SHP77 treated with DMSO at 0.1 percent for 48 hours (cell line): ENCODE measurements at regions not wholly inside any gene's neighbourhood (a gene's known extent, or its start where the extent isn't known, plus 50 kb on each side); places are given as distances from the start of the nearest gene placed in this dataset.
A peak's percentile ranks its signal among the peaks of the same experiment; 100 is the strongest.

ENCODE experiments used
- DNase-seq: peaks from one replicate; lab custom pipeline; 2025; lab: John Stamatoyannopoulos, UW

DNA sequence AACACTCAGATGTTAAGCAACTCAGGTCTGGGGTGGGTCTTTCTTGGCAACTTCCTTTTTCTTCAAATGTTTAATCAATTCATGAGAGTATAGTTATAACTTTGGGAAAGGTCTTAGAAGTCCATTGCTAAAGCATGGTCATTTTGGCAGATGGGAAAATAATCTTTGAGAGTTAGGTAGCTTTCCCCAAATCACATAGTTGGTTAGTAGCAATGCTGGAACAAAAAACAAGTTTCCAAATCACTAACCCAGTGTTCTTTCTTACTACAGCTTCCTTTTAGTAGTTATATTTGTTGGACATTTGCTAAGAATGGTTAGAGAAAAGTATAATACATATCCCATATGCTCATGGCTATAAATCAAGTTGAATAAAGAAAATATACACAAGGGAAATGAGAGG lies 185.2 kb upstream of the SLC14A2 start:
- no peak for DNase-seq

DNA sequence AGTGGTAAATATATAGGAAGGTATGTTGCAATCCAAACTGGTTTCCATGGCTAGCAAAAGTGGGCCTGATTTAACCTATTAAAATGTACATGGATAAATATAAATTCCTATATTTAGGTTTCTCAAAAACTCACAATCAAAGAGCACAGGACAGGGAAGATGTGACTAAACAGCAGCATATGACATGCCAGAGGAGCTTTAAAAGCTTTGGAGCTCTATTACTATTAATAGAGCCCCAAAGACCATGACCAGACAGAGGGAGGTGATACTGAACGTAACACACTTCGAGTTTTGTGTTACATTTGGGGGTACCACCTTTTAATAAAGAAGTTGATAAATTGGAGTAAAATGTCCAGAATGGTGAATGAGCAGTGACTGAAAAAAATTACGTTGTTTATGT lies 179.5 kb upstream of the SLC14A2 start:
- no peak for DNase-seq

- DNase-seq, result no peak
These were observed 177.9 kb upstream of the SLC14A2 start for GRCh38 chr18:45437366-45437765.

DNA sequence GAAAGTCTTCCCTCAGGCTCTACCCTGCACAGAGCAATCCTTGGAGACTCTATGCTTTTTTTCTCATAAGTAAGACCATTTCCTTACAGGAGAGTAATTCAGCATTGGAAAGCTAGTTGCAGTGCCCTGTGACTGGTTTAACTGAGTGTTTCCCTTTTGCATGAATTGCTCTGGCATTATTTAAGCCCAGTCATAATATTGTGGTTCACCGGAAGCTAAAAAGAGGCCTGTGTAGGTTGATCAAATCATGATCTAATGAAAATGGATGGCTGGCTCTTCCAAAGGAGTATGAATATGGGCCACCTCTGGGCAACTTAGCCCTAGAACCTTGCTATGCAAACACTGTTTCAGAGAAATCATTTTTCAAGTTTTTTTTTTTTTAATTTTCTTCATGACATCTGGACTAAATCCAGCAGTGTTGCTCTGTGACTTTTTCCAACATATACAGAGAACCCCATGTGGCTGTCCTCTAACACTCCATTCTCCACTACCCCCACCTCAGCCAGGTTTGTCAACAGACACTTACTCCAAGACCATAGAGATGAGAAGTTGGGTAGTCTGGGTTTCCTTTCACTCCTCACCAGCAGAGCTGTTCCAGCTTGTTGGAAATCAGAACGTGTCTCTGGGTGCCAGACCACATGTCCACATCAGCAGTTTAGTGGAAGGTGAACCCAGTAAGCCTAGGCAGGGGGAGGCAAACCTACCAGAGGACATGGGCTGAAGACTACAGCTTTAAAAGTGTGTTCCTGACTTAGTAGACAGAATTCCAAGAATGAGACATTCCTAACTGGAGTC lies 175.2 kb upstream of the SLC14A2 start:
- no peak for DNase-seq

- DNase-seq, result no peak
These were observed 174.0 kb upstream of the SLC14A2 start for GRCh38 chr18:45441110-45441847.

- DNase-seq, result no peak
These were observed 171.2 kb upstream of the SLC14A2 start for GRCh38 chr18:45444040-45444439.

DNA sequence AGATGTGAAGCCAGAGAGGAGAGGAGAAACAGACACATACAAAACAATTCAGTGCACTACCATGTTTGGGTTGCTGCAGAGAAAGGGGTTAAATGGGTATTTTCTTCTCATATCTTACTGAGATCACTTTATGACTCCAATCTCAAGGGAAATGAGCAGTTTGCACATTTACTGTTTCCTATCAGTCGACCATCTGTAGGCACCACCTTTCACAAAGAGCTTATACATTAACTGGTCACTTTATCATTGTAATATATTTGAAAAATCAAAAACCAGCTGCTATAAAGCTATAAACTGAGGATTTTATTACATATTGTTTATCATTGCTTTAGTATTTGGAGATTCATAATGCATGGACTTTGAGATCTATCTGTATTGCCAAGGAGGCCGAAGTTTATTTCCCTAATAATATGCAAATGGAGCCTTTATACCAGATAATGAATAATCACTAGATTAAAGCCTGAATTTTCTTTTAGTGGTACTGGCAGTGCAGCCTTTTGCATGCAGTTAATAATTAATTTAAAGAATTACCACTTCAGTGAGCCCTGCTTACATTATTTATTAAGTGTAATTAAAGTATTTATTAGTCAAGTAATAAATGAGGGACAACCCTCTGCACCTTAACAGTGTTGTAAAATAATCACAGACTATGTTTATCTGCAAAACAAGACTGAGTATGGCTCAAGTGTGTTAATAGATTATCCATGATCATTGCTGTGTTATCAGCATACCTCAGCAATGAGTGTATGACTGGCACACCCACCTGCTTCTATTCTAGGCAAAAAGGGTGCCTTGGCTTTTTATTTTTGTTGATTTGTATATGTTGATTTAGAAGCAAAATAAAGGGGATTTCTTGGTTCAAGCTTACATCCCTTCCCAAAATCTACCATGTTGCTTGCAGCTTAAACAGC lies 167.7 kb upstream of the SLC14A2 start:
- no peak for DNase-seq

GRCh38 chr18:45448871-45449270 lies 166.4 kb upstream of the SLC14A2 start:
- DNase-seq, result peak; percentile 34

DNA sequence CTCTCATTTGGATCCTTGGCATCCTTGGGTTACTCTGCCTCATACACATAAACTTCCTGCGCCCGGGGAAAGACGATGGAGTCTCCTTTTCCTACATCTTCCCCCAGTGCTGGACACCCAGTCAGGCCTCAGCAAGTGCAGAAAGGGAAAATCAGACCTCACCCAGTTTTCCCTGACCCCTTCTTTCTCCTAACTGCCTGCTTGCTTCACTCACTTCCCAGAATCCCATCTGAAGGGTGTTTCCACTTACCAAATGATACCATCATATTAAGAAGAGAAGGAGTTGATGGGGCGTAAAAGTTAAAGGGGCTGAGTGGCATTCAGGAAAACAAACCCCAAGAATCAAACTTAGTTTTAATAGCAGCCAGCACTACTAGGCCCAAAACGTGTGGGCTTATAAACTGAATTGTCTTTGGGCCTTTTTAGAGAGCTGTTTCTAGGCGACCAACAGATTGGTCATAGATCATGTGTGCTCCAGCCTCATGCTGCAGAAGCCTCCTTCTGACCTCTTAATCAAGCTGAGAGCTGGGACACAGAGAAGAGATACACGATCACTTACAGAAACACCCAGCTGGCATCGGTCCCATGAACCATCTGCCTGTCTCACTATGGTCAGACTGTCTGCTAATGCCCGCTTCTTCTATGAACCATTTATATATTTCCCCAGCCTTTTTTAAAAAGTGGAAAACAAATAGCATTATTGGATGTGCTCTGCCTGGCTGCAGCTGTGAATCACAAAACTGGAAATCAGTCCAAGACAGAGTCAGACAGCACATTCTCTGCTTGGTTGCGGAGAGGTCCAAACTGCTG lies 165.7 kb upstream of the SLC14A2 start:
- peak; percentile 73 for DNase-seq

- peak; percentile 49 for DNase-seq
These were observed 158.9 kb upstream of the SLC14A2 start for GRCh38 chr18:45456090-45457021.

DNA sequence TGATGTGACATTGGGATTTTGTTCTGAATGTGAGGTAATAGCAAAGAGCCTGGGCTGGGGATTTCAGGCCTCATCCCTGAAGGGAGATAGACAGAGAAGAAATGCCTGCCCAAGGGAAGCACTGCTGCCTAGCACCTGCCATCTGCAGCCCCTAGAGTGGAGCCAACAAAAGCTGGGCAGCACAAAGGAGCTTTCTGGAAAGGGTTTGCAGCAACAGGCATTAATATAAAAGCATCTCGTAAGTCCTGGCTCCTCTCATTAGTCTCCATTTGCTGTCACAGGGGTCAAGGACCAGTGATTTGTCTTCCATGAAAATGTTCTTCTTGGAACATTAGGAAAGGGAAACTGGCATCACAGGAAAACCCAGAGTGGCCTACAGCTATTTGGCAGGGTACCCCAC lies 157.2 kb upstream of the SLC14A2 start:
- no peak for DNase-seq

DNA sequence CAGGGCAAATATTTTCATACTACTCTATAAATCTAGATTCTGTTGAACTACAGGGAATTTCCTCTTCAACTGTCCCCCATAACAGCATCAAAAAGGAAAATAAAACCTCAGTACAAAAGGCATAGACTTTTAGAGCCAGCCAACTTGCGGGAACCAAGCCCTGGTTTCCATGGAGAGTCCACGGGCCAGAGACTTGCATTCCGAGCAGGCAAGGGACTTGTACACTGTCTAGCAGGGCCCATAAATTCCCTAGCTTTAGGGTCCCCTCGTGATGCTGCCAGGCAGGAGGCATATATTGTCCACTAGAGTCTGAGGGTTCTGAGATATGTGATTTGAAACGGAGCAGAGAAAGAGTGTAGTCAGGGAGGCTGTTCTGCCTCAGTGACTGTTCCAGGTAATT lies 153.1 kb upstream of the SLC14A2 start:
- no peak for DNase-seq

GRCh38 chr18:45463451-45463850 lies 151.8 kb upstream of the SLC14A2 start:
- no peak for DNase-seq

- peak; percentile 75 for DNase-seq
These were observed 150.7 kb upstream of the SLC14A2 start for GRCh38 chr18:45464619-45465018.

DNA sequence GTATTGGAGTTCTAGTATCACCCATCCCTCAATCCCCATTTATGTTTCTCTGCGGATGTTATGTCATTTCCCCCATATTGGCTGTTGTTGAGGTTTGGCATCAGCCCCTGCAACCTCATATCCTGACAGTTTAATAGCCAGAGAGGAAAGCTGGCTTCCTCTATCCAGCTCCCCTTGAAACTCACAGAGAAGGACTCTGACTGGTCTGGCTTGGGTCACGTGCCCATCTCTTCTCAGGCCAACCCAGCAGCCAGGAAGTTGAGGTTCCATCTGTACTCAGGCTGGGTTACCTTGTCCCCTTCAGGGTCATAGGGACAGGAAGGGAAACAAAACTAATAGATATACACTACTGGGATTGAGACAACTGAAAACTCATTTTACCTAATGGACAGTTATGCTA lies 148.0 kb upstream of the SLC14A2 start:
- DNase-seq, result no peak

DNA sequence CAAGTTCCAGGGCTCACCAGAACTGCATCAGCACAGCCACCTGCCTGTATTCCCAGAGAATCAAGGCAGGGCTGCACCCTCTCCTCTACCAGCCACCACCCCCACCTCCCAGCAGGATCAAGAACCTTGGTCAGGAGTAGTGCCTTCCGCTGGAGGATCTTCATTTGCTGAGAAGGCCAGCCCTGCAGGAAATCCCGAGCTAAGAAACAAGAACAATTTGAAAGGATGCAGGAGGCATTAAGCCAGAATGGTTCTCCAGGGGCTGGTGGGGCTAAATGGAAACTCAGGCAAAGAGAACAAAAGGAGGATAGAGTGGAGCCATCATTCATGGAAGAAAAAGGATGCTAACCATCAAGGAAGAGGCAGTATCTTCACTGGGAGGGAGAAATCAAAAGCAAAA lies 147.3 kb upstream of the SLC14A2 start:
- DNase-seq, result no peak

DNA sequence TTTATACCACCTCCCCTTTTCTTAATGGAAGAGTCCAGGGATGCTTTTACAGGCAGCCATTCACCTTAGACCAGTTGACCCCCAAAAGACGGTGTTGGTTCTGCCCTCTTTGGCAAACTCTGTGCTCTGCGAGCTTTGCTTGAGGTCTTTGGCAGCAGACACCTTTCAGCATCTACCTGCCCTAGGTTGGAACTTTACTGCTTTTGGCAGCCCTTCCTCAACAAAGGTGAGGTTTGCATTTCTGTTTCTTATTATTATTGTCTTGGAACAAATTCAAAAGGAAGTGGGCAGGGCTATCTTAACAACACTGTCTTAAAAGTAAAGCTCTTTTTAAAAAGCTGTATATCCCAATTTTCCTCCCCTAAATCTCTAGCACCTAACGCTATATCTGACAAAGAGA lies 136.4 kb upstream of the SLC14A2 start:
- DNase-seq, result no peak

- DNase-seq, result no peak
These were observed 134.9 kb upstream of the SLC14A2 start for GRCh38 chr18:45480219-45481015.

- no peak for DNase-seq
These were observed 133.5 kb upstream of the SLC14A2 start for GRCh38 chr18:45481821-45482220.

GRCh38 chr18:45482286-45482685 lies 133.0 kb upstream of the SLC14A2 start:
- no peak for DNase-seq
